HFF-Myc (cell line): ENCODE measurements at regions not wholly inside any gene's neighbourhood (a gene's known extent, or its start where the extent isn't known, plus 50 kb on each side); places are given as distances from the start of the nearest gene placed in this dataset.

Source experiments
- DNase-seq: peaks from one replicate; pipeline ENCODE4 v3.0.0-alpha.2; 2011; ENCODE audit warnings: low read depth; ENCODE audit errors: extremely low read depth
- H3K4me3 ChIP-seq: replicated peaks from 2 replicates; pipeline ENCODE4 v1.5.1; 2011; ENCODE audit warnings: low read depth, mild to moderate bottlenecking, control low read depth, low read length
- CTCF ChIP-seq: IDR thresholded peaks from 2 replicates; pipeline ENCODE4 v1.5.1; 2012; ENCODE audit warnings: mild to moderate bottlenecking, low read depth, low read length, control low read depth; ENCODE audit errors: missing control alignments

GRCh38 chr2:193869564-193869963 lies 1674.8 kb upstream of the TMEFF2 start:
- no peak for DNase-seq
- TF ChIP-seq CTCF: no peak
- no peak overlapping the region for H3K4me3 ChIP-seq

- no peak for TF ChIP-seq CTCF
- no peak for DNase-seq
- H3K4me3 ChIP-seq: no peak overlapping the region
Measured at GRCh38 chr2:193868833-193869232, 1674.1 kb upstream of the TMEFF2 start.

GRCh38 chr2:193868132-193868531 lies 1673.4 kb upstream of the TMEFF2 start:
- no peak for DNase-seq
- no peak for TF ChIP-seq CTCF
- no peak overlapping the region for H3K4me3 ChIP-seq

GRCh38 chr2:193867454-193867853 lies 1672.7 kb upstream of the TMEFF2 start:
- no peak overlapping the region for H3K4me3 ChIP-seq
- no peak for TF ChIP-seq CTCF
- no peak for DNase-seq

GRCh38 chr2:193861557-193861956 lies 1666.8 kb upstream of the TMEFF2 start:
- no peak overlapping the region for H3K4me3 ChIP-seq
- DNase-seq: no peak
- no peak for TF ChIP-seq CTCF

- no peak for DNase-seq
- H3K4me3 ChIP-seq: no peak overlapping the region
- TF ChIP-seq CTCF: no peak
Measured at GRCh38 chr2:193847991-193848390, 1653.3 kb upstream of the TMEFF2 start.

GRCh38 chr2:193847130-193847529 lies 1652.4 kb upstream of the TMEFF2 start:
- TF ChIP-seq CTCF: no peak
- DNase-seq: peak; percentile 17
- no peak overlapping the region for H3K4me3 ChIP-seq
